ENCODE measurements at regions not wholly inside any gene's neighbourhood (a gene's known extent, or its start where the extent isn't known, plus 50 kb on each side); places are given as distances from the start of the nearest gene placed in this dataset.
"Not testable (repeated sequence)": the region's sequence is repeated elsewhere in the genome, so short reads cannot be mapped to it uniquely, and the experiment has no call there.

- DNase-seq, result no peak
Measured at GRCh38 chr6:1170794-1171193, 141.1 kb upstream of the FOXQ1 start.

GRCh38 chr6:1164600-1164999 lies 147.3 kb upstream of the FOXQ1 start:
- intact Hi-C loops (cut with DNase I), result no loop called here
- H3K36me3 ChIP-seq, result no peaks in the 10 kb centered on the region
- 68 to 72% (median 69%) methylated on average over 5 of the region's 5 CpGs for WGBS, 3 donors
- H3K27me3 ChIP-seq, result no peaks in the 10 kb centered on the region
- no peak for DNase-seq
- H3K4me3 ChIP-seq, result no peak overlapping the region
- no peak for TF ChIP-seq POLR2A (IDR thresholded peaks at IDR 0.05)
- no peak for TF ChIP-seq EP300 (IDR thresholded peaks at IDR 0.05)
- TF ChIP-seq CTCF (IDR thresholded peaks at IDR 0.05), result no peak
- no peak overlapping the region for H3K27ac ChIP-seq
- H3K4me1 ChIP-seq (ENCODE audit: insufficient read depth), result no peaks in the 10 kb centered on the region
- H3K9me3 ChIP-seq, result no peaks in the 10 kb centered on the region

More at GRCh38 chr6:1170794-1171193, 141.1 kb upstream of the FOXQ1 start:
- WGBS, 3 donors, result 4 to 9% (median 9%) methylated on average over 8 of the region's 8 CpGs
- Histone ChIP-seq H3K36me3 (no peaks in the 10 kb centered on the region), H3K27me3 (no peaks in the 10 kb centered on the region), H3K4me3 (no peak overlapping the region), H3K4me1 (ENCODE audit: insufficient read depth) (no peaks in the 10 kb centered on the region), H3K9me3 (no peaks in the 10 kb centered on the region), H3K27ac (no peak overlapping the region)
- TF ChIP-seq CTCF (IDR thresholded peaks at IDR 0.05) (no peak), POLR2A (IDR thresholded peaks at IDR 0.05) (no peak), EP300 (IDR thresholded peaks at IDR 0.05) (no peak)
- intact Hi-C loops (cut with DNase I), result no loop called here

GRCh38 chr6:1163501-1163900 lies 148.4 kb upstream of the FOXQ1 start:
- no peak for DNase-seq
- Histone ChIP-seq H3K27ac (no peak overlapping the region), H3K9me3 (no peaks in the 10 kb centered on the region), H3K36me3 (no peaks in the 10 kb centered on the region), H3K4me1 (ENCODE audit: insufficient read depth) (no peaks in the 10 kb centered on the region), H3K4me3 (no peak overlapping the region), H3K27me3 (no peaks in the 10 kb centered on the region)
- 60 to 71% (median 61%) methylated on average over 5 of the region's 5 CpGs for WGBS, 3 donors
- TF ChIP-seq POLR2A (IDR thresholded peaks at IDR 0.05), result no peak
- TF ChIP-seq EP300 (IDR thresholded peaks at IDR 0.05), result no peak
- TF ChIP-seq CTCF (IDR thresholded peaks at IDR 0.05), result no peak
- intact Hi-C loops (cut with DNase I), result no loop called here

- intact Hi-C loops (cut with DNase I), result no loop called here
- WGBS, 3 donors, result 62 to 71% (median 63%) methylated on average over 8 of the region's 8 CpGs
Measured at GRCh38 chr6:1162367-1163275, 149.3 kb upstream of the FOXQ1 start.

GRCh38 chr6:1156411-1156810 lies 155.5 kb upstream of the FOXQ1 start:
- intact Hi-C loops (cut with DNase I); H3K4me1 ChIP-seq (ENCODE audit: insufficient read depth); H3K27ac ChIP-seq; H3K36me3 ChIP-seq; H3K4me3 ChIP-seq; H3K9me3 ChIP-seq; DNase-seq; H3K27me3 ChIP-seq: not testable (repeated sequence)
- 69 to 83% (median 77%) methylated on average over 3 of the region's 3 CpGs for WGBS, 3 donors

More at GRCh38 chr6:1162367-1163275, 149.3 kb upstream of the FOXQ1 start:
- H3K27me3 ChIP-seq, result no peaks in the 10 kb centered on the region
- H3K9me3 ChIP-seq, result no peaks in the 10 kb centered on the region
- no peak overlapping the region for H3K4me3 ChIP-seq
- TF ChIP-seq CTCF (IDR thresholded peaks at IDR 0.05) (no peak), EP300 (IDR thresholded peaks at IDR 0.05) (no peak), POLR2A (IDR thresholded peaks at IDR 0.05) (no peak)
- H3K4me1 ChIP-seq (ENCODE audit: insufficient read depth), result no peaks in the 10 kb centered on the region
- no peak for DNase-seq
- no peak overlapping the region for H3K27ac ChIP-seq
- no peaks in the 10 kb centered on the region for H3K36me3 ChIP-seq

Data from ovary (tissue), 7 donors.